HEK293 (cell line): ENCODE measurements at regions not wholly inside any gene's neighbourhood (a gene's known extent, or its start where the extent isn't known, plus 50 kb on each side); places are given as distances from the start of the nearest gene placed in this dataset.

Experiments
- BCL11A ChIP-seq: fragments of 450-650 bp; formaldehyde crosslinking; IDR thresholded peaks from 2 replicates; pipeline ENCODE4 v1.5.1; 2016; ENCODE audit warnings: low read depth, missing biosample characterization, missing genetic modification characterization
- SP2 ChIP-seq: fragments of 450-650 bp; formaldehyde crosslinking; IDR thresholded peaks from 2 replicates; pipeline ENCODE4 v1.5.1; 2016; ENCODE audit warnings: missing biosample characterization, missing genetic modification characterization
- ZNF175 ChIP-seq: fragments of 450-650 bp; formaldehyde crosslinking; IDR thresholded peaks from 2 replicates; pipeline ENCODE4 v1.5.1; 2016; ENCODE audit warnings: missing biosample characterization, missing genetic modification characterization
- ZNF530 ChIP-seq: fragments of 450-650 bp; formaldehyde crosslinking; IDR thresholded peaks from 2 replicates; pipeline ENCODE4 v1.5.1; 2016; ENCODE audit warnings: low read depth, missing biosample characterization, missing genetic modification characterization
- ZNF549 ChIP-seq: fragments of 450-650 bp; IDR thresholded peaks from 2 replicates; pipeline ENCODE4 v1.5.1; 2018; ENCODE audit warnings: missing biosample characterization, missing genetic modification characterization, mild to moderate bottlenecking, inconsistent platforms, moderate library complexity
- TF ChIP-seq, protein P1 (sequence below): fragments of 450-650 bp; formaldehyde crosslinking; IDR thresholded peaks from 2 replicates; pipeline ENCODE4 v1.5.1; 2016; ENCODE audit warnings: missing biosample characterization, missing genetic modification characterization
- TF ChIP-seq, protein P2 (sequence below): fragments of 450-650 bp; formaldehyde crosslinking; IDR thresholded peaks from 2 replicates; pipeline ENCODE4 v1.5.1; 2016; ENCODE audit warnings: missing biosample characterization, missing genetic modification characterization
- TF ChIP-seq, protein P3 (sequence below): fragments of 450-650 bp; formaldehyde crosslinking; IDR thresholded peaks from 2 replicates; pipeline ENCODE4 v1.5.1; 2016; ENCODE audit warnings: missing biosample characterization, missing genetic modification characterization

DNA sequence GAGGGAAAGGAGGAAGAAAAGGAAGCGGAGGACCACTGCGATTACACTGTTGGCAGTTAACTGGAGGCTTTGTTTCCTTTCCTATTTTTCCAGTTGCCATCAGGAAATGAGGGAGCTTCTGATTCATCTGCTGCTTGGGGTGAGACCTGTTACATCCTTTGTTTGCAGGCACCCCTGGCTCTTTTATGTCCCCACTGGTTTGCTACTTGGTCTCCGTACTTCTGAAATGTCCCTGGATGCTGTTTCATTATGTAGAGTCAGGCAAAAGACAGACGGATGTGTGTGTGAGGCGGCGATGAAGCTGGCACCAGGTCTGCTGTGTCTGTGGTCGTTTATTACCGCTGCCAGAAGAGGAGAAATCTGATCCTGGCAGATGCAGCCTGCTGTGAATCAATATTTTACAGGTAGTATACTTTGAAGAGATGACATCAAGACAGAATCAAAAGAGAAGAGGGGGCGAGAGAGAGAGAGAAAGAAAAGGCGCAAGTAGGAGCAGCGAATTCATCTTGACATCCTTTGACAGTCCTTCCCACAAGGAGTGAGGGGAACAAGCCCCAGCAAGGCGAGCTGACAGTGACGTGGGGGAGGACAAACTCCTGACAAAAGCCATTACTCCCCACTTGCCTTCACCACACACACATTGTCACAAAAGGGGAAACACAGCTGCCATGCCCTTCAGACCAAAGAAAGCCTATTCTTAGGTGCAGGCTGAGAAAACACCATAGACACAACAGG is 145.9 kb upstream of the FBXL4 start:
- TF ChIP-seq BCL11A (tag by site-specific recombination) = no peak
- TF ChIP-seq ZNF549 (tag by site-specific recombination) = no peak
- no peak for TF ChIP-seq ZNF175 (tag by site-specific recombination)
- TF ChIP-seq, protein P1, sequence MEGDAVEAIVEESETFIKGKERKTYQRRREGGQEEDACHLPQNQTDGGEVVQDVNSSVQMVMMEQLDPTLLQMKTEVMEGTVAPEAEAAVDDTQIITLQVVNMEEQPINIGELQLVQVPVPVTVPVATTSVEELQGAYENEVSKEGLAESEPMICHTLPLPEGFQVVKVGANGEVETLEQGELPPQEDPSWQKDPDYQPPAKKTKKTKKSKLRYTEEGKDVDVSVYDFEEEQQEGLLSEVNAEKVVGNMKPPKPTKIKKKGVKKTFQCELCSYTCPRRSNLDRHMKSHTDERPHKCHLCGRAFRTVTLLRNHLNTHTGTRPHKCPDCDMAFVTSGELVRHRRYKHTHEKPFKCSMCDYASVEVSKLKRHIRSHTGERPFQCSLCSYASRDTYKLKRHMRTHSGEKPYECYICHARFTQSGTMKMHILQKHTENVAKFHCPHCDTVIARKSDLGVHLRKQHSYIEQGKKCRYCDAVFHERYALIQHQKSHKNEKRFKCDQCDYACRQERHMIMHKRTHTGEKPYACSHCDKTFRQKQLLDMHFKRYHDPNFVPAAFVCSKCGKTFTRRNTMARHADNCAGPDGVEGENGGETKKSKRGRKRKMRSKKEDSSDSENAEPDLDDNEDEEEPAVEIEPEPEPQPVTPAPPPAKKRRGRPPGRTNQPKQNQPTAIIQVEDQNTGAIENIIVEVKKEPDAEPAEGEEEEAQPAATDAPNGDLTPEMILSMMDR (tag by site-specific recombination) = no peak
- TF ChIP-seq, protein P2, sequence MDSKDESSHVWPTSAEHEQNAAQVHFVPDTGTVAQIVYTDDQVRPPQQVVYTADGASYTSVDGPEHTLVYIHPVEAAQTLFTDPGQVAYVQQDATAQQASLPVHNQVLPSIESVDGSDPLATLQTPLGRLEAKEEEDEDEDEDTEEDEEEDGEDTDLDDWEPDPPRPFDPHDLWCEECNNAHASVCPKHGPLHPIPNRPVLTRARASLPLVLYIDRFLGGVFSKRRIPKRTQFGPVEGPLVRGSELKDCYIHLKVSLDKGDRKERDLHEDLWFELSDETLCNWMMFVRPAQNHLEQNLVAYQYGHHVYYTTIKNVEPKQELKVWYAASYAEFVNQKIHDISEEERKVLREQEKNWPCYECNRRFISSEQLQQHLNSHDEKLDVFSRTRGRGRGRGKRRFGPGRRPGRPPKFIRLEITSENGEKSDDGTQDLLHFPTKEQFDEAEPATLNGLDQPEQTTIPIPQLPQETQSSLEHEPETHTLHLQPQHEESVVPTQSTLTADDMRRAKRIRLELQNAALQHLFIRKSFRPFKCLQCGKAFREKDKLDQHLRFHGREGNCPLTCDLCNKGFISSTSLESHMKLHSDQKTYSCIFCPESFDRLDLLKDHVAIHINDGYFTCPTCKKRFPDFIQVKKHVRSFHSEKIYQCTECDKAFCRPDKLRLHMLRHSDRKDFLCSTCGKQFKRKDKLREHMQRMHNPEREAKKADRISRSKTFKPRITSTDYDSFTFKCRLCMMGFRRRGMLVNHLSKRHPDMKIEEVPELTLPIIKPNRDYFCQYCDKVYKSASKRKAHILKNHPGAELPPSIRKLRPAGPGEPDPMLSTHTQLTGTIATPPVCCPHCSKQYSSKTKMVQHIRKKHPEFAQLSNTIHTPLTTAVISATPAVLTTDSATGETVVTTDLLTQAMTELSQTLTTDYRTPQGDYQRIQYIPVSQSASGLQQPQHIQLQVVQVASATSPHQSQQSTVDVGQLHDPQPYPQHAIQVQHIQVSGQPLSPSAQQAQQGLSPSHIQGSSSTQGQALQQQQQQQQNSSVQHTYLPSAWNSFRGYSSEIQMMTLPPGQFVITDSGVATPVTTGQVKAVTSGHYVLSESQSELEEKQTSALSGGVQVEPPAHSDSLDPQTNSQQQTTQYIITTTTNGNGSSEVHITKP (tag by site-specific recombination) = no peak
- TF ChIP-seq ZNF530 (tag by site-specific recombination) = no peak
- TF ChIP-seq SP2 (tag by site-specific recombination) = no peak
- TF ChIP-seq, protein P3, sequence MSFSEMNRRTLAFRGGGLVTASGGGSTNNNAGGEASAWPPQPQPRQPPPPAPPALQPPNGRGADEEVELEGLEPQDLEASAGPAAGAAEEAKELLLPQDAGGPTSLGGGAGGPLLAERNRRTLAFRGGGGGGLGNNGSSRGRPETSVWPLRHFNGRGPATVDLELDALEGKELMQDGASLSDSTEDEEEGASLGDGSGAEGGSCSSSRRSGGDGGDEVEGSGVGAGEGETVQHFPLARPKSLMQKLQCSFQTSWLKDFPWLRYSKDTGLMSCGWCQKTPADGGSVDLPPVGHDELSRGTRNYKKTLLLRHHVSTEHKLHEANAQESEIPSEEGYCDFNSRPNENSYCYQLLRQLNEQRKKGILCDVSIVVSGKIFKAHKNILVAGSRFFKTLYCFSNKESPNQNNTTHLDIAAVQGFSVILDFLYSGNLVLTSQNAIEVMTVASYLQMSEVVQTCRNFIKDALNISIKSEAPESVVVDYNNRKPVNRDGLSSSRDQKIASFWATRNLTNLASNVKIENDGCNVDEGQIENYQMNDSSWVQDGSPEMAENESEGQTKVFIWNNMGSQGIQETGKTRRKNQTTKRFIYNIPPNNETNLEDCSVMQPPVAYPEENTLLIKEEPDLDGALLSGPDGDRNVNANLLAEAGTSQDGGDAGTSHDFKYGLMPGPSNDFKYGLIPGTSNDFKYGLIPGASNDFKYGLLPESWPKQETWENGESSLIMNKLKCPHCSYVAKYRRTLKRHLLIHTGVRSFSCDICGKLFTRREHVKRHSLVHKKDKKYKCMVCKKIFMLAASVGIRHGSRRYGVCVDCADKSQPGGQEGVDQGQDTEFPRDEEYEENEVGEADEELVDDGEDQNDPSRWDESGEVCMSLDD = no peak
